ENCODE measurements at regions not wholly inside any gene's neighbourhood (a gene's known extent, or its start where the extent isn't known, plus 50 kb on each side); places are given as distances from the start of the nearest gene placed in this dataset.

GRCh38 chr18:51865538-51865937 is 474.5 kb upstream of the DCC start:
- no peak for DNase-seq

GRCh38 chr18:51867767-51868166 is 472.2 kb upstream of the DCC start:
- no peak for DNase-seq

- no peak for DNase-seq
These were observed 461.3 kb upstream of the DCC start for GRCh38 chr18:51878724-51879123.

- no peak for DNase-seq
These were observed 460.7 kb upstream of the DCC start for GRCh38 chr18:51879329-51879728.

GRCh38 chr18:51881394-51881793 is 458.6 kb upstream of the DCC start:
- no peak for DNase-seq

GRCh38 chr18:51884039-51884438 is 456.0 kb upstream of the DCC start:
- DNase-seq = no peak

GRCh38 chr18:51890762-51891161 is 449.2 kb upstream of the DCC start:
- no peak for DNase-seq

GRCh38 chr18:51891876-51892275 is 448.1 kb upstream of the DCC start:
- no peak for DNase-seq

GRCh38 chr18:51897884-51898283 is 442.1 kb upstream of the DCC start:
- DNase-seq = no peak

GRCh38 chr18:51907687-51908597 is 432.1 kb upstream of the DCC start:
- no peak for DNase-seq

GRCh38 chr18:51908598-51908944 is 431.4 kb upstream of the DCC start:
- no peak for DNase-seq

- no peak for DNase-seq
These were observed 428.4 kb upstream of the DCC start for GRCh38 chr18:51911584-51911983.

GRCh38 chr18:51912381-51912780 is 427.6 kb upstream of the DCC start:
- no peak for DNase-seq

- DNase-seq = no peak
These were observed 424.8 kb upstream of the DCC start for GRCh38 chr18:51915176-51915575.

- DNase-seq = no peak
These were observed 418.1 kb upstream of the DCC start for GRCh38 chr18:51921862-51922261.

- no peak for DNase-seq
These were observed 406.1 kb upstream of the DCC start for GRCh38 chr18:51933903-51934302.

GRCh38 chr18:51936115-51936514 is 403.9 kb upstream of the DCC start:
- DNase-seq = no peak

GRCh38 chr18:51941999-51942398 is 398.0 kb upstream of the DCC start:
- DNase-seq = no peak

GRCh38 chr18:51943281-51943680 is 396.7 kb upstream of the DCC start:
- DNase-seq = no peak

- no peak for DNase-seq
These were observed 393.1 kb upstream of the DCC start for GRCh38 chr18:51946946-51947345.

GRCh38 chr18:51952844-51953243 is 387.2 kb upstream of the DCC start:
- DNase-seq = no peak

GRCh38 chr18:51953521-51953920 is 386.5 kb upstream of the DCC start:
- no peak for DNase-seq

GRCh38 chr18:51955136-51955535 is 384.9 kb upstream of the DCC start:
- DNase-seq = no peak

- DNase-seq = no peak
These were observed 383.0 kb upstream of the DCC start for GRCh38 chr18:51957001-51957400.

GRCh38 chr18:51980101-51980500 is 359.9 kb upstream of the DCC start:
- DNase-seq = no peak

Data from activated CD4-positive, alpha-beta T cell treated with anti-CD3 and anti-CD28 coated beads for 4 hours (primary cell).